GM18519 (cell line): ENCODE measurements at regions not wholly inside any gene's neighbourhood (a gene's known extent, or its start where the extent isn't known, plus 50 kb on each side); places are given as distances from the start of the nearest gene placed in this dataset.

Experiments
- ATAC-seq: cut with Tn5 transposase; IDR thresholded peaks from one replicate; pipeline ENCODE4 v1.9.1; 2021; ENCODE audit warnings: mild to moderate bottlenecking, moderate library complexity; ENCODE audit not compliant: unreplicated experiment, low FRiP score

GRCh38 chr5:96582343-96582742 is 79.8 kb upstream of the CAST start:
- ATAC-seq, result no peak

GRCh38 chr5:96584712-96585111 is 77.5 kb upstream of the CAST start:
- ATAC-seq, result no peak

DNA sequence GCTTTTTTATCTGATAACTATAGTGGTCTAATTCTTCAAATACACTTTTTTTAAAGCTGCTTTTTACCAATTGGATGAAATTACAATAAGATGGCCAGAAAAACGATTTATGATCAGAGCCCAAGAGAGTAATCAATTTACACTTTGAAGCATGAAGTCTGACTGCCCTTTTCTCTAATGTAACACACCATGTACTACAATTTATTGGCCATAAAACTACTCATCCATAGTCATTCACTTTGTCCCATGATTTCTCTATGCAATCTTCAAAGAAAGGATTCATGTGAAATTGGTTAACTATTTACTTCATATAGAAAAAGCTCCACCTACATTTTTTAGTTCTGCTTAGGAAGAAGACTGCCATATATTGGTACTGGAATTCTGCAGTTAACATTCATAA is 73.6 kb upstream of the CAST start:
- no peak for ATAC-seq

DNA sequence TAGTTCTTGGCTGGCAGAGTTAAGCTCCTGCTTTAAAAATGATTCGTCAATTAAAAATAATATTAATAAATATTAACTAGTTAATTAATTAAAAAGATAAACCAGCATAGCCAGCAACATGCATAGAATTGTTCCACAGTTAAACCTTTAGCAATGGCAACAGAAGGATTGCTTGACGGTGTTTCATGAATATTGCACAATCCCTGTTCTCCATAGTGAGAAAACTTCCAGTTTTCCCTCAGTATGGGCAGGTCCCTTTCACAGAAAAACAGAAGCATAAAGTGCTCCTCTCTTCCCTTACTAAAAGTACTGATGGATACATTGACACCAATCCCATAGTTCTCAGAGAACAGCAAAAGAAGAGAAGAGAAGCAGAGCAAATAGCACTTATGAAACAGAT is 71.4 kb upstream of the CAST start:
- no peak for ATAC-seq

DNA sequence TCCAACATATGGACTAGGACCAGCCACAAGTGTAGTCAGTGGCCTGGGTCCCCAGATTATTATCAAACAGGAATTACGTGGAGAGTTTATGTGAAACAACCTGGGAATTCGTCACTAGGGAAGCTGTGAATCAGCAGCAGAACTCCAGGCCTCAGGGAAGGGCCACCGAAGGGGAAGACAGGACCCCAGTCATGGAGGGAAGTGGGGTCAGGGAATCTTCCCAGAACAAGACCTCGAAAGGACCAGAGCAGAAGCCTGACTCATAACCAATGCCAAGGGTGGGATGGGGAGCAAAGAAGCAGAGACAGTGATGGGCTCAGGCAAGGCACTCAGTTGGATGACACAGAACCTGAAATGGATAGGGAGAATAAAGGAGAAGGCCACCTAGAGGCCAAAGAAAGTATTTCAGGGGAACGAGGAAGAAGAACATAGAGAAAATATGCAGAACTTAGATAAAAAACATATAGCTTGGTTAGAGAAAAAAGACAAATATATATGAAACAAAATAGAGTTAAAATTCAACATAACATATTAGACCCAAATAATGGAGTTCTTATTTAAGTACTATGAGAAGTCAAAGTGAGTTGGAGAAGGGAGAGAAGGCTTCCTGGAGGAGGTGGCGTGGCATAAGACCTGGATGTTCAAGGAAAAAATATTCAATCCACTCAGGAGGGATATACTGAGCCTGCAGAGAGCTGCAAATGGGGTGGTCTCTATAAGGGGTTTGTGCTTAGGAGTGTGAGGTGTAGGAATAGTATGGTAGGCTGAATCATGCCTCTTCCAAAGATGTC is 66.7 kb upstream of the CAST start:
- peak; percentile 65 for ATAC-seq

DNA sequence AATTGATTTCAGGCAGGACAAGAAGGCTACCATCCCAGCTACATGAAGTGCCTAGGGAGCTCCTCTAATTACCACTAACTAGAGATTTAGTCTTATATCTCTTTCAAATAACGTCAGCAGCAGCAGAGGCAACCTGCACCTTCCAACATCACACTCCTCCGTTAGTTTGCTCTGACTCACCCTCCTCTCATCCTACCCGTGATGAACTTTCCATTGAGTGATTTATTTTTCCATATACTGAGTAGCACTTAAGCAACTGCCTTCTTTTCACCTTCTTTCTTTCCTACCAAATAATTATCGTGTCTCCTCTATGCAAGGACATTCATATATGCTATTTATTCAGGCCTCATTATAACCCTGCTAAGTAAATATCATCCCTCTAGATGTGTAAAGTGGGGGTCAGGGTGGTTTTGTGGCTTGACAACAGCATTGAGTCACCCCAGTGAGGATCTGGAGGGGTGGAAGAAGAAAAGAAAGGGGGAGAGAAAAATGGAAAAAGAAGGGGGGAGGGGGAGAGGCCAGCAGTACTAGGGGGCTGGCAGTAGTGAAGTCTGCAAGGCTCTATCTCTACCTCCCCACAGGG is 64.6 kb upstream of the CAST start:
- no peak for ATAC-seq

GRCh38 chr5:96601200-96601599 is 61.0 kb upstream of the CAST start:
- no peak for ATAC-seq

GRCh38 chr5:96601715-96602244 is 60.4 kb upstream of the CAST start:
- ATAC-seq, result peak; percentile 77

DNA sequence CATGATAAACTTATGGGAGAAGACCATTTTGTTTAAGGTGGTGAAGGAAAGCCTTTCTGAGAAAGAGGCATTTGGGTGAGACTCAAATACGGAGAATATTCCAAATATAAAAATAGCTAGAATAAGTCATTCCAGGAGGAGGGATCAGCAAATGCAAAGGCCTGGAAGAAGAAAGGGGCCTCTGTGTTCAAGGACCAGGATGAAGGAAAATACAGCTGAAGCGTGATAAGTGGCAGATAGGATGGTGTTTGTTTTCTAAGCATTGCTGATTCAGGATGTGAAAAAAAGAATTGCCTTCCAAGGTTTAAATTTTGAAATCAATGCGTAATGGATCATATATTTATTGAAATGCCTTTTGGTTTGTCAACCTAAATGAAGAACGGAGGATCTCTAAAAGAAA is 59.4 kb upstream of the CAST start:
- no peak for ATAC-seq

DNA sequence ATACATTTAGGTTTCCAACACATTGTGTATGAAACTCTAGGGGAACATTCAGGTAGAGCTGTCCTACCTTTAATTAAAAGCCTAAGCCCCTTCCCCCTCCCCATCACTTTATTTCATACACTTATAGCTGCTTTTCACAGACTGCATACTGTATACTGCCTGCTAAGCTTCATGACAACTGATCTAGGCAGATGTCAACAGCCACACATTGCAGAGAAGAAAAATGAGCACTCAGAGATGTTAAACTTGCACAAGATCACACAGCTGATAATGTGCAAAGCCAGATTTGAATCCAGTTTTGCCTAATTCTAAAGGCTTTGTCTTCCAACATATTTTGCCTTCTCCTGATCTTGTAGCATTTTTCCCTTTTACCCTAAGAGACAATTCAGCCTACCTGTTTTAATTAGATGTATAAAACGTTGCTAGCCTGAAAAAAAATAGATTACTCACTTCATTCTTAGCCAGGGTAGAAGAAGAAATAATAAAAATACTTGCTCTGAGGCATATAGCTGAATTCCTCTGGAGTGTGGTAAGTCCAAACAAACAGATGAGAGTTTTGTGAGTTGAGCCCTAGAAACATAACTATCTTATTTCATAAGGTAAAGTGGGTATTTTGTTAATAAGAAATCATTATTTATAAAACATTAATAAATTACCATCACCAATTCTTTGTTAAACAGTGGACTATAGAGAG is 56.9 kb upstream of the CAST start:
- ATAC-seq, result no peak

- ATAC-seq, result no peak
These were observed 52.8 kb upstream of the CAST start for GRCh38 chr5:96609369-96609768.

DNA sequence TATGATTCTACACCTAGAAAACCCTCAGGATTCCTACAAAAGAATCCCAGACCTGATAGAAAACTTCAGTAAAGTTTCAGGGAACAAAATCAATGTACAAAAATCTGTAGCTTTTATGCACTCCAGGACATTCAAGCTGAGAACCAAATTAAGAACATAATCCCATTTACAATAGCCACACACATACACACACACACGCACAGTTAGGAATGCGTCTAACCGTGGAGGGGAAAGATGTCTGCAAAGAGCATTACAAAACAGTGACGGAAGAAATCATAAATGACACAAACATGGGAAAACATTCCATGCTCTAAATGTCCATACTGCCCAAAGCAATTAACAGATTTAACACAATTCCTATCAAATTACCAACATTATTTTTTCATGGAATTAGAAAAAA is 51.4 kb upstream of the CAST start:
- no peak for ATAC-seq

DNA sequence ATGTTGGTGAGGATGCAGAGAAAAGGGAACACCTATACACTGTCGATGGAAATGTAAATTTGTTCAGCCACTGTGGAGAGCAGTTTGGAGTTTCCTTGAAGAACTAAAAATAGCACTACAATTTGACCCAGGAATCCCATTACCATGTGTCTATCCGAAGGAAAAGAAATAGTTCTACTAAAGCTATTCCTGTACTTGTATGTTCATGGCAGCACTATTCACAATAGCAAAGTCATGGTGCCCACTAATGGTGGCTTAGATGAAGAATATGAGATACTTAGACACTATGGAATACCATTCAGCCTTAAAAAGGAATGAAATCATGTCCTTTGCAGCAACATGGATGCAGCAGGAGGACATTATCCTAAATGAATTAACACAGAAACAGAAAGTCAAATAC is 50.2 kb upstream of the CAST start:
- ATAC-seq, result no peak
